Upper lobe of left lung (tissue), 4 donors: ENCODE measurements at regions not wholly inside any gene's neighbourhood (a gene's known extent, or its start where the extent isn't known, plus 50 kb on each side); places are given as distances from the start of the nearest gene placed in this dataset.

Experiments
- CTCF ChIP-seq, 6 experiments: fragments of 450-650 bp in 4 of 6; fragments of 200-600 bp in 2 of 6; sonication (generic) in 2 of 6; IDR thresholded peaks; one replicate each; pipeline ENCODE4 v1.5.1; 2016 to 2019; ENCODE audit warnings: antibody characterized with exemption in 6 of 6
- EP300 ChIP-seq, 4 donors: sonication (generic); formaldehyde crosslinking; IDR thresholded peaks; one replicate each; pipeline ENCODE4 v1.5.1; 2017; ENCODE audit warnings: antibody characterized with exemption in 4 of 4, control low read depth in 2 of 4
- POLR2A ChIP-seq, 4 donors: fragments of 450-650 bp; IDR thresholded peaks; one replicate each; pipeline ENCODE4 v1.5.1; 2016 to 2017; ENCODE audit warnings: antibody characterized with exemption in 4 of 4, mild to moderate bottlenecking in 2 of 4
- POLR2AphosphoS5 ChIP-seq, 2 donors: sonication (generic); formaldehyde crosslinking; IDR thresholded peaks; one replicate each; pipeline ENCODE4 v1.5.1; 2017; ENCODE audit warnings: antibody characterized with exemption in 2 of 2

- TF ChIP-seq CTCF (IDR thresholded peaks at IDR 0.05), result no peak
- no peak for TF ChIP-seq POLR2A (IDR thresholded peaks at IDR 0.05)
- no peak for TF ChIP-seq POLR2AphosphoS5 (IDR thresholded peaks at IDR 0.05)
- TF ChIP-seq EP300 (IDR thresholded peaks at IDR 0.05), result no peak
These were observed 294.8 kb upstream of the C2CD4B start for GRCh38 chr15:62459875-62460274.
